Spleen (tissue), 11 donors: ENCODE measurements at regions not wholly inside any gene's neighbourhood (a gene's known extent, or its start where the extent isn't known, plus 50 kb on each side); places are given as distances from the start of the nearest gene placed in this dataset.

Experiments used
- DNase-seq: peaks from one replicate; pipeline ENCODE4 v3.0.0-alpha.2; 2020
- H3K27ac ChIP-seq, 8 donors: fragments of 200-600 bp; sonication (generic) in 7 of 8; 1 replicate in 4 of 8; 2 replicates in 4 of 8; pipeline versions ENCODE4 v1.5.0 to v1.8.0; 2016 to 2021; ENCODE audit warnings: inconsistent platforms in 4 of 8, mild to moderate bottlenecking in 4 of 8, moderate library complexity in 1 of 8
- H3K27me3 ChIP-seq, 7 donors: fragments of 200-600 bp; sonication (generic) in 6 of 7; replicated peaks in 1 of 7; 1 replicate in 4 of 7; 2 replicates in 3 of 7; pipeline versions ENCODE4 v1.5.0 to v1.8.0; 2016 to 2021; ENCODE audit warnings: inconsistent platforms in 3 of 7, mild to moderate bottlenecking in 1 of 7
- H3K36me3 ChIP-seq, 6 donors: fragments of 200-600 bp; sonication (generic) in 5 of 6; 1 replicate in 4 of 6; 2 replicates in 2 of 6; pipeline versions ENCODE4 v1.5.0 to v1.8.0; 2016 to 2021; ENCODE audit warnings: inconsistent platforms in 2 of 6
- H3K4me1 ChIP-seq, 6 donors: fragments of 200-600 bp; sonication (generic) in 5 of 6; 1 replicate in 3 of 6; 2 replicates in 3 of 6; pipeline versions ENCODE4 v1.5.0 to v1.8.0; 2016 to 2021; ENCODE audit warnings: inconsistent platforms in 3 of 6
- H3K4me3 ChIP-seq, 8 donors: fragments of 200-600 bp; sonication (generic) in 7 of 8; 1 replicate in 4 of 8; 2 replicates in 4 of 8; pipeline versions ENCODE4 v1.5.0 to v1.8.0; 2016 to 2021; ENCODE audit warnings: inconsistent platforms in 4 of 8, mild to moderate bottlenecking in 4 of 8, moderate library complexity in 2 of 8
- H3K9me3 ChIP-seq, 8 donors: fragments of 200-600 bp; sonication (generic) in 7 of 8; 1 replicate in 4 of 8; 2 replicates in 4 of 8; pipeline versions ENCODE4 v1.5.0 to v1.8.0; 2016 to 2021; ENCODE audit warnings: inconsistent platforms in 4 of 8
- POLR2A ChIP-seq, 3 donors: fragments of 450-650 bp; IDR thresholded peaks; one replicate each; pipeline ENCODE4 v1.5.1; 2017; ENCODE audit warnings: antibody characterized with exemption in 3 of 3, mild to moderate bottlenecking in 1 of 3
- POLR2AphosphoS5 ChIP-seq, 3 donors: sonication (generic); formaldehyde crosslinking; IDR thresholded peaks; one replicate each; pipeline ENCODE4 v1.5.1; 2017; ENCODE audit warnings: antibody characterized with exemption in 3 of 3
- WGBS, 5 donors: extraction: QIAGEN DNeasy Blood & Tissue Kit in 3 of 5; methylation state at CpG; one replicate each; pipeline versions ENCODE4 v1.1.5 to v1.1.7; 2013 to 2018; 5-methylcytosine and 5-hydroxymethylcytosine counted together
- intact Hi-C: fragments of 100-400 bp; cut with DNase I; formaldehyde crosslinking; loops from one replicate; pipeline ENCODE4 v1.15.0; 2023; ENCODE audit warnings: low total_unique reads
- TF ChIP-seq, protein P1 (sequence below), 11 experiments: fragments of 200-600 bp in 7 of 11; fragments of 450-650 bp in 4 of 11; sonication (generic) in 4 of 11; IDR thresholded peaks in 8 of 11; conservative IDR thresholded peaks in 3 of 11; 1 replicate in 7 of 11; 2 replicates in 4 of 11; pipeline versions ENCODE4 v1.4.0 to v1.8.0; 2016 to 2021; ENCODE audit warnings: antibody characterized with exemption in 11 of 11, inconsistent platforms in 4 of 11, mild to moderate bottlenecking in 1 of 11
- donor health status: healthy with polysubstance abuse.
- donor health status: DM: no; HTN: no; CAD: no; lungs with moderate emphysema.
- donor health status: DM: no; HTN: no; CAD: no.
- donor health status: Bipolar disorder and iron deficiency.
- donor health status: healthy.
- donor health status: DM: no; HTN: no; CAD: no.
- donor health status: DM: yes; HTN: yes; CAD: no.

DNA sequence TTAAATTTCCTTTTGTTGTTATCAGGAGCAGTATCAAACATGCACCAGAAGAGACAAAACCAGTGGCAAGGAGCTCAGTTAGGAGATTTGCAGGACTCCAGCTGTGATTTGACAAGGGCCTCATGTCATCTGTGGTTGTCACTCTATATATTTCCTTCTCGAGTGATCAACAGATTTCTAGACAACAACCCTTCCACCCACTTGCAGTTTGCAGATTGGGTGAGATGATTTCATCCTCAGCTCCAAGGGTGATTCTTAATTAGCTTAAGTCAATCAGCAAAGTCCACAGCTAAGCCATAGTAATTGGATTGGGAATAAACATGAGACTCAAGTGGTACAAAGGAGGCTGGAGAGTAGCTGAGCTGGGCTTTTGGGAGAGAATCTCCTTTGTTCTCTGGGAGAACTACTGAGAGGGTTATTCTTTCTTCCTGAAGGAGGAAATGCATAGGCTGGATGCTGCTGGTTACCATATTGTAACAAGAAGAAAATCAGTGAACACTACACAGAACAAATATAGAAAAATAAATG is 192.8 kb downstream of the PPARGC1A start:
- TF ChIP-seq POLR2AphosphoS5 (IDR thresholded peaks at IDR 0.05) (no peak), POLR2A (IDR thresholded peaks at IDR 0.05) (no peak)
- TF ChIP-seq, protein P1, sequence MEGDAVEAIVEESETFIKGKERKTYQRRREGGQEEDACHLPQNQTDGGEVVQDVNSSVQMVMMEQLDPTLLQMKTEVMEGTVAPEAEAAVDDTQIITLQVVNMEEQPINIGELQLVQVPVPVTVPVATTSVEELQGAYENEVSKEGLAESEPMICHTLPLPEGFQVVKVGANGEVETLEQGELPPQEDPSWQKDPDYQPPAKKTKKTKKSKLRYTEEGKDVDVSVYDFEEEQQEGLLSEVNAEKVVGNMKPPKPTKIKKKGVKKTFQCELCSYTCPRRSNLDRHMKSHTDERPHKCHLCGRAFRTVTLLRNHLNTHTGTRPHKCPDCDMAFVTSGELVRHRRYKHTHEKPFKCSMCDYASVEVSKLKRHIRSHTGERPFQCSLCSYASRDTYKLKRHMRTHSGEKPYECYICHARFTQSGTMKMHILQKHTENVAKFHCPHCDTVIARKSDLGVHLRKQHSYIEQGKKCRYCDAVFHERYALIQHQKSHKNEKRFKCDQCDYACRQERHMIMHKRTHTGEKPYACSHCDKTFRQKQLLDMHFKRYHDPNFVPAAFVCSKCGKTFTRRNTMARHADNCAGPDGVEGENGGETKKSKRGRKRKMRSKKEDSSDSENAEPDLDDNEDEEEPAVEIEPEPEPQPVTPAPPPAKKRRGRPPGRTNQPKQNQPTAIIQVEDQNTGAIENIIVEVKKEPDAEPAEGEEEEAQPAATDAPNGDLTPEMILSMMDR (IDR thresholded peaks at IDR 0.05 in 8 of 11, conservative IDR thresholded peaks at IDR 0.05 in 3 of 11), result no peak
- Histone ChIP-seq H3K27me3 (no peaks in the 10 kb centered on the region), H3K27ac (no peak overlapping the region), H3K36me3 (no peaks in the 10 kb centered on the region), H3K4me1 (no peaks in the 10 kb centered on the region), H3K4me3 (no peak overlapping the region), H3K9me3 (no peaks in the 10 kb centered on the region)
- no peak for DNase-seq
- intact Hi-C loops, result no loop called here
- WGBS, 5 donors, result 47 to 73% (median 58%) methylated on average over 1 of the region's 1 CpG

DNA sequence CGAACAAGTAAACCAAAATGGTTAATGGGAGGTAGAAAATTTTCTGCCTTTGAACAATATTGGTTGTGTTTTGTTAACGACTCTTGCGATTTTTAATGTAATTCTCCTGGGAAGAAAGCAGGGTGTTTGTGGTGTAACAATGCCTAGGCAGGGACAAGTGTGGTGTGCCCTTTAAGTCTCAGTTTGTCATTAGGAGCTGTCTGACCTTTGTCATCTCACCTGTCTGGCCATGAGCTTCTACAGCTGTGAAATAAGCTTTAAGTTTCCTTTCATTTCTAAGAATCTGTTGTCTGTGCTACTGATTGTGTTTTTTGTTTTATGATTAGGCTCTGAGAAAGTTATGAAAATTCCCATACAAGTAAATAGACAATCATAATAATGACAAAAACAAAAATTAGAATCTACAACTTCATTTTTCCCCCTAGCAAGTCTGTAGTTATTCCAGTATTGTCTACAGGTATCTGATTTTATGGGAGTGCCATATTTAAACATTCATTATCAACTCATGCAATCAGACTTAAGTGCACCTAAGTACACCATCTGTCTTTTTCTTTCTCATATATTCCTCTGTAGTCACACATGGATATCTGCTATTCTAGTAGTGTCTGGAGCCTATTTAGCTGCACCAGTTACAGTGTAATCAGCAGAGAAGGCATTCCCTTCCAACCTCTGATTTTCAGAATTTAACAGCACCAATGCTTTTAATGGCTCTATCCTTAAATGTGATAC is 203.5 kb downstream of the PPARGC1A start:
- 91 to 99% (median 95%) methylated on average over 3 of the region's 3 CpGs for WGBS, 5 donors
- H3K27me3 ChIP-seq, result no peaks in the 10 kb centered on the region
- H3K9me3 ChIP-seq, result peaks cover 0 to 25% (median 14%) of the 10 kb centered on the region in 8 donors
- no peaks in the 10 kb centered on the region for H3K4me1 ChIP-seq
- no peaks in the 10 kb centered on the region for H3K36me3 ChIP-seq
- intact Hi-C loops, result no loop called here
- TF ChIP-seq POLR2AphosphoS5 (IDR thresholded peaks at IDR 0.05) (no peak), POLR2A (IDR thresholded peaks at IDR 0.05) (no peak)
- TF ChIP-seq, protein P1 (IDR thresholded peaks at IDR 0.05 in 8 of 11, conservative IDR thresholded peaks at IDR 0.05 in 3 of 11), result no peak
- no peak overlapping the region for H3K27ac ChIP-seq
- no peak for DNase-seq
- H3K4me3 ChIP-seq, result no peak overlapping the region

DNA sequence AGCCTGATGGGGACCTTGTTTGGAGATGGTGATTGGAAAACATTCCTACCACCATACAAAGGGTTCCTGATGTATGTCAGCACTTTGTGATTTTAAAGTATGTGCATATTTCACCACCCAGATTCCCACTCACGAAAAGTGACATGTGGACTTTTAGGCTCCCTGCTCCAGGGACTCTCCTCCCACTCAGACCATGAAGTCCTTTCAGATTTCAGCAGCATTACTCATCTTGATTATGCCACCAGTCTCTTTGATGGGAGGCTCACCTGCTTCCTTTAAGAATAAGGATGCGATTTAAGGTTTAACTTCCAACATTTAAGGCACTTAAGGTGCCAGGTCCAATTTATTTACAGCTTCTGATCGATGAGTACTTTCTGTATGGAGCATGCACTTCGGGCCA is 204.4 kb downstream of the PPARGC1A start:
- no peaks in the 10 kb centered on the region for H3K27me3 ChIP-seq
- H3K36me3 ChIP-seq, result no peaks in the 10 kb centered on the region
- peaks cover 0 to 24% (median 12%) of the 10 kb centered on the region in 8 donors for H3K9me3 ChIP-seq
- no peak for DNase-seq
- H3K27ac ChIP-seq, result no peak overlapping the region
- WGBS, 5 donors, result 74 to 86% (median 79%) methylated on average over 4 of the region's 4 CpGs
- intact Hi-C loops, result no loop called here
- TF ChIP-seq POLR2AphosphoS5 (IDR thresholded peaks at IDR 0.05) (no peak), POLR2A (IDR thresholded peaks at IDR 0.05) (no peak)
- TF ChIP-seq, protein P1 (IDR thresholded peaks at IDR 0.05 in 8 of 11, conservative IDR thresholded peaks at IDR 0.05 in 3 of 11), result no peak
- no peak overlapping the region for H3K4me3 ChIP-seq
- no peaks in the 10 kb centered on the region for H3K4me1 ChIP-seq

DNA sequence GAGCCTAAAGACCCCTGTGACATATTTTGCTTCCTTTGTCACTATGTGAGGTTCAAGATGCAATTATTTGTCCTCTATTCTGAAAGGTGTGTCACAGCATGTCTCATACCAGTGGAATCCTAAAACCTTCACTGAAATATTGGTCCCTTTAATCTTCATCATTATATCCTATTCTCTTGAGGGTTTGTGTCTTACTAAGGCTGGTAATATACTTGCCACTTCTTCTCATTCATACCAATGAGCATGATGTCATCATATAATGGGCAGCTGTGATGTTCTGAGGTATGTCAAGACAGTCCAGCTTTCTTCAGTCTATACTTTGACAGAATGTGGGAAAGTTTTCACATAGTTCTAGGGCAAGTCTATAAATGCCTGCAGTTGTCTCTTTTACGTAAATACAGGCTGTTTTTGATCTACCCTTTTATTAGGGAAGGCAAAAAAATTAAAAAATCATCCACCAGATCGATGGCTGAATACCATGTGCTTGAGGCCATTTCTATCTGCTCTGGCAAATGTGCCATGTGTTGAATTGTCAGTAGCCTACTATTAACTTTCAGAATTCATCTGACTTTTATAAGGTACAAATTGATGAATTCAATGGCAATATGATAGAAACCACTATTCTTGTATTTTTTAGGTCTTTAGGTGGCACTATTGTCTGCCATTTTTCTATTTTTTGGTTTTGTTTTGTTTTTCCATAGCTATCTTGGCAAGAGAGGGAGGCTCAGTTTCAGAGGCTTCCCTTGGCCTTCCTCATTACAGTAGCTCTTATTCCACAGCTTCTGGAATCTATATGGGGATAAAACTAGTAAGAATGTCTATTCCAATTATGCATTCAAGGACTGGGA is 209.0 kb downstream of the PPARGC1A start:
- H3K4me1 ChIP-seq, result no peaks in the 10 kb centered on the region
- no peaks in the 10 kb centered on the region for H3K36me3 ChIP-seq
- H3K4me3 ChIP-seq, result no peak overlapping the region
- H3K27ac ChIP-seq, result no peak overlapping the region
- no peaks in the 10 kb centered on the region for H3K9me3 ChIP-seq
- TF ChIP-seq POLR2A (IDR thresholded peaks at IDR 0.05), result no peak
- TF ChIP-seq, protein P1 (IDR thresholded peaks at IDR 0.05 in 8 of 11, conservative IDR thresholded peaks at IDR 0.05 in 3 of 11), result no peak
- TF ChIP-seq POLR2AphosphoS5 (IDR thresholded peaks at IDR 0.05), result no peak
- WGBS, 5 donors, result 66 to 84% (median 72%) methylated on average over 2 of the region's 2 CpGs
- DNase-seq, result no peak
- no peaks in the 10 kb centered on the region for H3K27me3 ChIP-seq
- intact Hi-C loops, result no loop called here
